ENCODE measurements at regions not wholly inside any gene's neighbourhood (a gene's known extent, or its start where the extent isn't known, plus 50 kb on each side); places are given as distances from the start of the nearest gene placed in this dataset.

- DNase-seq (no peak), ATAC-seq (no peak)
- H3K27me3 ChIP-seq: no peaks in the 10 kb centered on the region
- no peak overlapping the region for H3K4me3 ChIP-seq
- peaks cover 0 to 11% (median 0%) of the 10 kb centered on the region in 11 donors for H3K9me3 ChIP-seq
- TF ChIP-seq, protein P1, sequence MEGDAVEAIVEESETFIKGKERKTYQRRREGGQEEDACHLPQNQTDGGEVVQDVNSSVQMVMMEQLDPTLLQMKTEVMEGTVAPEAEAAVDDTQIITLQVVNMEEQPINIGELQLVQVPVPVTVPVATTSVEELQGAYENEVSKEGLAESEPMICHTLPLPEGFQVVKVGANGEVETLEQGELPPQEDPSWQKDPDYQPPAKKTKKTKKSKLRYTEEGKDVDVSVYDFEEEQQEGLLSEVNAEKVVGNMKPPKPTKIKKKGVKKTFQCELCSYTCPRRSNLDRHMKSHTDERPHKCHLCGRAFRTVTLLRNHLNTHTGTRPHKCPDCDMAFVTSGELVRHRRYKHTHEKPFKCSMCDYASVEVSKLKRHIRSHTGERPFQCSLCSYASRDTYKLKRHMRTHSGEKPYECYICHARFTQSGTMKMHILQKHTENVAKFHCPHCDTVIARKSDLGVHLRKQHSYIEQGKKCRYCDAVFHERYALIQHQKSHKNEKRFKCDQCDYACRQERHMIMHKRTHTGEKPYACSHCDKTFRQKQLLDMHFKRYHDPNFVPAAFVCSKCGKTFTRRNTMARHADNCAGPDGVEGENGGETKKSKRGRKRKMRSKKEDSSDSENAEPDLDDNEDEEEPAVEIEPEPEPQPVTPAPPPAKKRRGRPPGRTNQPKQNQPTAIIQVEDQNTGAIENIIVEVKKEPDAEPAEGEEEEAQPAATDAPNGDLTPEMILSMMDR (IDR thresholded peaks at IDR 0.05): no peak
- intact Hi-C loops (cut with DNase I): no loop called here
- no peak overlapping the region for H3K27ac ChIP-seq
- no peaks in the 10 kb centered on the region for H3K36me3 ChIP-seq
- no peaks in the 10 kb centered on the region for H3K4me1 ChIP-seq
- WGBS, 2 donors: 86 to 92% methylated on average over 3 of the region's 3 CpGs
These were observed 393.9 kb upstream of the DEPDC1 start for GRCh38 chr1:68890736-68891135.

GRCh38 chr1:68904477-68904876 is 407.6 kb upstream of the DEPDC1 start:
- DNase-seq: no peak
- Histone ChIP-seq H3K9me3 (peaks cover 0 to 8% (median 1%) of the 10 kb centered on the region in 11 donors), H3K4me1 (no peaks in the 10 kb centered on the region), H3K36me3 (no peaks in the 10 kb centered on the region), H3K4me3 (no peak overlapping the region), H3K27me3 (no peaks in the 10 kb centered on the region), H3K27ac (no peak overlapping the region)
- TF ChIP-seq, protein P1 (IDR thresholded peaks at IDR 0.05): no peak
- WGBS, 2 donors: 64 to 65% methylated on average over 3 of the region's 3 CpGs
- no peak for ATAC-seq
- intact Hi-C loops (cut with DNase I): no loop called here

DNA sequence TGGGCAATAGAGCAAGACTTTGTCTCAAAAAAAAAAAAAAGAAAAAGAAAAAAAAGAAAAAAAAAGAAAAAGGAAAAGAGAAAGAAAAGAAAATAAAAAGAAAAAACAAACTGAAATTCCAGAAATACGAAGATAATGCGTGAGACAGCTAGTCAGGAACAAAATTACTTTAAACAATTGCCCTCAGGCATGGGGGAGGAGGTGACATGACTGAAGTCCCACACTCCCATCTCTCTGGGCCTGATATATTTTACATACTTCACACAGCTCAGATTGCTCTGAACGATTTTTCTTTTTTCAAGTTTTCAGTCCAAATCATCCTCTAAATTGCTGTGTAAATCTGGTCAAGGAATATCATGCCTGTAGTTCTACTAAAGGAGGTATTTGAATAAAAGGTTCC is 409.5 kb upstream of the DEPDC1 start:
- ATAC-seq: no peak
- intact Hi-C loops (cut with DNase I): no loop called here
- no peaks in the 10 kb centered on the region for H3K27me3 ChIP-seq

DNA sequence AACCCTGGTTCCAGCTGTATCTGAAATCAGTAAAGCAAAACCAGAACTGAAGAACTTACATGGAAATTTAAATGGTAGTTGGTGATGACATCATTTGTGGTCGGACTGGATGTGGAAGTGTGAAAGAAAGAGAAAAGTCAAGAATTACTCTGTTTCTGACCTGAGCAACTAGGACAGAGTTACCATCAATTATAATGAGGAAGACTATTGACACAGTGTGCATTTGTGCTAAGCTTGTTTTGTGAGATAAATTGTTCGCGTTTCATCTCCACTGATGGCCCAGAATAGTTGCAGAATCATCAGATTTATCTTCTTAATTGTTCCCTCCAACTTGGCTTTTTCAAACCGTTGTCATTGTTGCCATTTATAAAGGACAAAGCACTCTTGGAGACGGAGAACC is 410.6 kb upstream of the DEPDC1 start:
- 75 to 81% methylated on average over 5 of the region's 5 CpGs for WGBS, 2 donors

More for the DNA sequence above, 409.5 kb upstream of the DEPDC1 start:
- H3K36me3 ChIP-seq: no peaks in the 10 kb centered on the region
- H3K9me3 ChIP-seq: peaks cover 0 to 20% (median 7%) of the 10 kb centered on the region in 11 donors
- TF ChIP-seq, protein P1 (IDR thresholded peaks at IDR 0.05): no peak
- 73 to 81% methylated on average over 3 of the region's 3 CpGs for WGBS, 2 donors
- H3K4me1 ChIP-seq: no peaks in the 10 kb centered on the region
- H3K4me3 ChIP-seq: no peak overlapping the region
- no peak for DNase-seq
- no peak overlapping the region for H3K27ac ChIP-seq

More for the DNA sequence above, 410.6 kb upstream of the DEPDC1 start:
- intact Hi-C loops (cut with DNase I): no loop called here
- no peaks in the 10 kb centered on the region for H3K27me3 ChIP-seq
- TF ChIP-seq, protein P1 (IDR thresholded peaks at IDR 0.05): no peak
- H3K27ac ChIP-seq: no peak overlapping the region
- no peak overlapping the region for H3K4me3 ChIP-seq
- peaks cover 0 to 25% (median 7%) of the 10 kb centered on the region in 11 donors for H3K9me3 ChIP-seq
- ATAC-seq: no peak
- DNase-seq: no peak
- no peaks in the 10 kb centered on the region for H3K4me1 ChIP-seq
- no peaks in the 10 kb centered on the region for H3K36me3 ChIP-seq

Measured in heart right ventricle (tissue), 16 donors.